ENCODE measurements at regions not wholly inside any gene's neighbourhood (a gene's known extent, or its start where the extent isn't known, plus 50 kb on each side); places are given as distances from the start of the nearest gene placed in this dataset.

DNA sequence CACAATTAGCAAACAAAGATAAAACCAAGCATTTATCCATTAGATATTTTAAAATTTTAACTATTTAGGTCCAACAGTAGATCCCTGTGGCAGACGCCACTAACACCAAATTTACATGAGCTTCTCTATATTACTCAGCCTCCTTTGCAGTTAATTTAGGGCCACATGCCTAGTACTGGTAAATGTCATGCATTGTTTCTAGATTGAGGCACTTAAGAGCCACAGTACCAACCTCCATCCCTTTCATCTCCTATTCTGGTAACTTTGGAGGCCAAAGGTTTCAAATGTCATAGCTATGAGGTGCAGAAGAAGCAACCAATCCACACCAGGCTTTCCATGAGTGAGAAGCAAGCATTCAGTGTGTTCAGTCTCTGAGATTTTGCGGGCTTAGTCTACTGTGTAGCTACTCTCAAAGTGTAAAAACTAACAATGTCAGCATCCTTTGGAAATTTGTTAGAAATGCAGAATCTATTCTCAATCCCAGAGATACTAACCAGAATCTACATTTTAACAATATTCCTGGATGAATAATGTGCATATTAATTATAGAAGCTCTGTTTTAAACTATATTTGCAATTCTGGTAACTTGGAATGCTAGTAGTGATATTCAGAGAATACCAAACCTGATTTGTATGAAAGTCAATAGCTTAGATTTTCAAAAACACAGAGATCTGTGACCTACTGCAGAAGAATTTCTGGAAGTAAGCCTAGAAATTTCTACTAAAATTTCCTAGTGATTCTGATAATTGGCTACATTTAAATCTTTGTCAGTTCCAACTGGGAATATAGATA is 206.3 kb upstream of the CD96 start:
- TF ChIP-seq, protein P1, sequence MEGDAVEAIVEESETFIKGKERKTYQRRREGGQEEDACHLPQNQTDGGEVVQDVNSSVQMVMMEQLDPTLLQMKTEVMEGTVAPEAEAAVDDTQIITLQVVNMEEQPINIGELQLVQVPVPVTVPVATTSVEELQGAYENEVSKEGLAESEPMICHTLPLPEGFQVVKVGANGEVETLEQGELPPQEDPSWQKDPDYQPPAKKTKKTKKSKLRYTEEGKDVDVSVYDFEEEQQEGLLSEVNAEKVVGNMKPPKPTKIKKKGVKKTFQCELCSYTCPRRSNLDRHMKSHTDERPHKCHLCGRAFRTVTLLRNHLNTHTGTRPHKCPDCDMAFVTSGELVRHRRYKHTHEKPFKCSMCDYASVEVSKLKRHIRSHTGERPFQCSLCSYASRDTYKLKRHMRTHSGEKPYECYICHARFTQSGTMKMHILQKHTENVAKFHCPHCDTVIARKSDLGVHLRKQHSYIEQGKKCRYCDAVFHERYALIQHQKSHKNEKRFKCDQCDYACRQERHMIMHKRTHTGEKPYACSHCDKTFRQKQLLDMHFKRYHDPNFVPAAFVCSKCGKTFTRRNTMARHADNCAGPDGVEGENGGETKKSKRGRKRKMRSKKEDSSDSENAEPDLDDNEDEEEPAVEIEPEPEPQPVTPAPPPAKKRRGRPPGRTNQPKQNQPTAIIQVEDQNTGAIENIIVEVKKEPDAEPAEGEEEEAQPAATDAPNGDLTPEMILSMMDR (conservative IDR thresholded peaks at IDR 0.05 in 1 of 2, IDR thresholded peaks at IDR 0.05 in 1 of 2; ENCODE audit: low read depth in 1 of 2, low read length in 2 of 2), result no peak
- TF ChIP-seq EZH2 (IDR thresholded peaks at IDR 0.05; ENCODE audit: low read length, missing control alignments), result no peak

Measured in fibroblast of lung (primary cell).